K562 (cell line): ENCODE measurements at regions not wholly inside any gene's neighbourhood (a gene's known extent, or its start where the extent isn't known, plus 50 kb on each side); places are given as distances from the start of the nearest gene placed in this dataset.

Experiments used
- CREB5 ChIP-seq: fragments of 250-450 bp; sonication (Bioruptor Pico); IDR thresholded peaks from 2 replicates; pipeline ENCODE4 v1.5.0; 2020; ENCODE audit warnings: mild to moderate bottlenecking
- CTCF ChIP-seq, 3 experiments: IDR thresholded peaks in 2 of 3; conservative IDR thresholded peaks in 1 of 3; 2 replicates each; pipeline ENCODE4 v1.5.1; 2011 to 2012; ENCODE audit warnings: low read length in 3 of 3, mild to moderate bottlenecking in 3 of 3, control low read depth in 2 of 3, improper control_type of control experiment in 1 of 3, inconsistent platforms in 1 of 3, low read depth in 1 of 3, mixed read lengths in 1 of 3, moderate library complexity in 1 of 3; ENCODE audit not compliant: insufficient read depth in 2 of 3
- EP300 ChIP-seq: IDR thresholded peaks from 2 replicates; pipeline ENCODE4 v1.6.1; 2012; ENCODE audit warnings: low read length, improper control_type of control experiment
- ETV1 ChIP-seq: fragments of 450-650 bp; conservative IDR thresholded peaks from 2 replicates; pipeline ENCODE4 v1.6.1; 2016; ENCODE audit warnings: missing genetic modification characterization, control low read depth, low read depth, missing compliant biosample characterization
- FOXJ3 ChIP-seq: sonication (generic); formaldehyde crosslinking; IDR thresholded peaks from 2 replicates; pipeline ENCODE4 v1.4.0; 2020; ENCODE audit warnings: mild to moderate bottlenecking, missing genetic modification reagents
- JUN ChIP-seq, 2 experiments: sonication (generic) in 1 of 2; formaldehyde crosslinking in 1 of 2; IDR thresholded peaks; 2 replicates each; pipeline versions ENCODE4 v1.6.1 to v1.8.0; 2012 to 2022; ENCODE audit warnings: borderline replicate concordance in 2 of 2, mild to moderate bottlenecking in 2 of 2, improper control_type of control experiment in 1 of 2, low read depth in 1 of 2, low read length in 1 of 2, missing genetic modification reagents in 1 of 2
- KLF1 ChIP-seq: fragments of 450-650 bp; IDR thresholded peaks from 2 replicates; pipeline ENCODE4 v1.6.1; 2016; ENCODE audit warnings: missing genetic modification characterization, missing compliant biosample characterization
- MCM5 ChIP-seq: fragments of 450-650 bp; IDR thresholded peaks from 2 replicates; pipeline ENCODE4 v1.6.1; 2016; ENCODE audit warnings: low read depth
- MYC ChIP-seq, 2 experiments: fragments of 250-450 bp in 1 of 2; sonication (Bioruptor Pico) in 1 of 2; IDR thresholded peaks; 2 replicates each; pipeline versions ENCODE4 v1.5.1 to v1.6.1; 2012 to 2021; ENCODE audit warnings: low read depth in 2 of 2, borderline replicate concordance in 1 of 2, improper control_type of control experiment in 1 of 2, low read length in 1 of 2, mild to moderate bottlenecking in 1 of 2, moderate library complexity in 1 of 2
- NFE2 ChIP-seq: IDR thresholded peaks from 2 replicates; pipeline ENCODE4 v1.6.1; 2014; ENCODE audit warnings: antibody characterized with exemption, low read depth
- NR1H2 ChIP-seq: sonication (generic); formaldehyde crosslinking; IDR thresholded peaks from 2 replicates; pipeline ENCODE4 v1.4.0; 2020; ENCODE audit warnings: mild to moderate bottlenecking, missing genetic modification reagents
- POLR2A ChIP-seq: fragments of 450-650 bp; conservative IDR thresholded peaks from 2 replicates; pipeline ENCODE4 v1.6.1; 2016
- RAD51 ChIP-seq: fragments of 450-650 bp; IDR thresholded peaks from 2 replicates; pipeline ENCODE4 v1.7.1; 2016; ENCODE audit warnings: low read depth, mild to moderate bottlenecking, borderline replicate concordance
- ZNF274 ChIP-seq: IDR thresholded peaks from 2 replicates; pipeline ENCODE4 v1.6.1; 2011; ENCODE audit warnings: low read depth, mild to moderate bottlenecking, low read length, moderate library complexity, borderline replicate concordance

- no peak for TF ChIP-seq POLR2A
- no peak for TF ChIP-seq NR1H2 (CRISPR knock-in tag)
- no peak for TF ChIP-seq CTCF (IDR thresholded peaks at IDR 0.05 in 2 of 3, conservative IDR thresholded peaks at IDR 0.05 in 1 of 3; ENCODE audit: insufficient read depth in 2 of 3, low read depth in 1 of 3, low read length in 3 of 3)
- TF ChIP-seq ETV1 = no peak
- no peak for TF ChIP-seq MCM5
- no peak for TF ChIP-seq JUN (IDR thresholded peaks at IDR 0.05; ENCODE audit: borderline replicate concordance, low read depth, low read length)
- TF ChIP-seq JUN (CRISPR knock-in tag; IDR thresholded peaks at IDR 0.05; ENCODE audit: borderline replicate concordance) = no peak
- no peak for TF ChIP-seq ZNF274
- TF ChIP-seq CREB5 = no peak
- TF ChIP-seq FOXJ3 (CRISPR knock-in tag) = no peak
- no peak for TF ChIP-seq EP300
- no peak for TF ChIP-seq KLF1 (tag)
- no peak for TF ChIP-seq MYC (IDR thresholded peaks at IDR 0.05; ENCODE audit: low read depth, low read length)
- TF ChIP-seq MYC (CRISPR knock-in tag; IDR thresholded peaks at IDR 0.05; ENCODE audit: borderline replicate concordance, low read depth) = no peak
- TF ChIP-seq NFE2 = no peak
- no peak for TF ChIP-seq RAD51
Measured at GRCh38 chr5:98186128-98186527, 587.3 kb upstream of the RGMB start.
